PC-3 (cell line): ENCODE measurements at regions not wholly inside any gene's neighbourhood (a gene's known extent, or its start where the extent isn't known, plus 50 kb on each side); places are given as distances from the start of the nearest gene placed in this dataset.
"Not testable (repeated sequence)": the region's sequence is repeated elsewhere in the genome, so short reads cannot be mapped to it uniquely, and the experiment has no call there.

ENCODE experiments used
- CTCF ChIP-seq: fragments of 300-600 bp; sonication (generic); conservative IDR thresholded peaks from 2 replicates; pipeline ENCODE4 v1.5.1; 2017; ENCODE audit warnings: antibody characterized with exemption, low read depth, mild to moderate bottlenecking, low read length
- EZH2 ChIP-seq: fragments of 300-600 bp; sonication (generic); IDR thresholded peaks from one replicate; pipeline ENCODE4 v1.6.1; 2017; ENCODE audit warnings: antibody characterized with exemption, mild to moderate bottlenecking, low read length; ENCODE audit not compliant: unreplicated experiment

GRCh38 chr4:181030135-181030921, 1212.9 kb upstream of the TENM3 start:
- TF ChIP-seq CTCF, EZH2: not testable (repeated sequence)
